ENCODE measurements at regions not wholly inside any gene's neighbourhood (a gene's known extent, or its start where the extent isn't known, plus 50 kb on each side); places are given as distances from the start of the nearest gene placed in this dataset.

- no peak for DNase-seq (ENCODE audit: low read depth)
- no peaks in the 10 kb centered on the region for H3K27me3 ChIP-seq (ENCODE audit: control insufficient read depth, insufficient read depth, low read length)
- TF ChIP-seq CTCF (IDR thresholded peaks at IDR 0.05; ENCODE audit: insufficient read depth, low read length, poor library complexity, severe bottlenecking) = no peak
- no peak overlapping the region for H3K4me3 ChIP-seq (ENCODE audit: low read depth, low read length)
- H3K36me3 ChIP-seq (ENCODE audit: control insufficient read depth, insufficient read depth, low read length) = no peaks in the 10 kb centered on the region
These were observed 134.3 kb downstream of the MATN1 start for GRCh38 chr1:30589083-30589482.

DNA sequence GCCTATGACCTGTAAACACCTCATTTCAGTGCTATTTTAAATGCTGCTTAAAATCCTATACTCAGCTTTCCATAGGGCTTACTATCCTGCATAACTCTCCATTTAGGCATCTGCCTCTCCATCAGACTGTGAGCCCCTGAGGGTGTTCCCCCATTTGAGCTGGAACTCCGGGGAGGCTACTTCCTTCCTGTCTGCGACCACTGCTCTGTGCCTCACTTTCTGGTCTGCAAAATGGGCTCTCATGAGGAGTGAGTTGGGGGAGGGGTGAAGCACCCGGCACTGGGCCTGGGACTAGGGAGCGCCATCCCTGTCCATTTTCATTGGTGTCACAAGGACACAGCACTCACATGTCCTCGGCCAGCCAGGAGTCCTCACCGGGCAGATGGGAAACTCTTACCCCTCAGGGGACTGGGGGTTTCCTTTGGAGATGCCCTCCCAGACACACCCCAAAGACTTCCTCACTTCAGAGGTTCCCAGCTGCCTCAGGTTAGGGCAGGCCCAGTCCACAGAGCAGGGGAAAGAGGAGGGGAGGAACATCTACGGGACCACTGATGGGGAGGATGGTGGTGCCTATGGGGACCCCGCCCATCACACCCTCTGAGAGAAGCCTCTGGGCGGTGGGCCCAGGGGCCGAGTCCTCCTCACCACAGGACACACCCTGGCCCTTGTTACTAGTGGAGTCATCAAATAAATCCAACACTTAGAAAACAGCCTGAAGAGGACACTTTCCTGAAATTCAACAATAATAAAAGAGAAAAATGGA is 134.9 kb downstream of the MATN1 start:
- DNase-seq (ENCODE audit: low read depth) = no peak
- no peak for TF ChIP-seq CTCF (IDR thresholded peaks at IDR 0.05; ENCODE audit: insufficient read depth, low read length, poor library complexity, severe bottlenecking)
- H3K36me3 ChIP-seq (ENCODE audit: control insufficient read depth, insufficient read depth, low read length) = no peaks in the 10 kb centered on the region
- H3K4me3 ChIP-seq (ENCODE audit: low read depth, low read length) = no peak overlapping the region
- no peaks in the 10 kb centered on the region for H3K27me3 ChIP-seq (ENCODE audit: control insufficient read depth, insufficient read depth, low read length)

GRCh38 chr1:30586671-30587070 is 136.7 kb downstream of the MATN1 start:
- no peak for DNase-seq (ENCODE audit: low read depth)
- no peak for TF ChIP-seq CTCF (IDR thresholded peaks at IDR 0.05; ENCODE audit: insufficient read depth, low read length, poor library complexity, severe bottlenecking)
- Histone ChIP-seq H3K4me3 (ENCODE audit: low read depth, low read length) (no peak overlapping the region), H3K27me3 (ENCODE audit: control insufficient read depth, insufficient read depth, low read length) (no peaks in the 10 kb centered on the region), H3K36me3 (ENCODE audit: control insufficient read depth, insufficient read depth, low read length) (no peaks in the 10 kb centered on the region)

DNA sequence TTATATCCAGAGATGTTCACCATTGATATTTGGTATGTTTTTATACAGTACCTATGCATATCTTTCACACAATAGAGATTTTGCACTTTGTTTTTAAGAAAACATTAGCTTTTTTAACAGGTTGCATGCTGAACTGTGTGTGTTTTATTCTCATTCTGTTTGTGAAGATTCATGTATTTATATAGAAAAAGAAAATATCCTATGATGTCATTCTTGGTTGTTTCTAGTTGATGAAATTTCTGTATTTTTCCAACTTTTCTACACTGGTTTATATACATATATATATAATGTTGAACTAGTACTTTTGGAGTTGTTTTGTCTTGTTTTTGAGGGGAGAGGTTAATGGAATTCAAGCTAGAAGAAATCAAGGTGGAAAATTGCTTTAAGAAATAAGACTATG is 143.8 kb downstream of the MATN1 start:
- DNase-seq (ENCODE audit: low read depth) = no peak
- Histone ChIP-seq H3K27me3 (ENCODE audit: control insufficient read depth, insufficient read depth, low read length) (peaks cover 2% of the 10 kb centered on the region), H3K36me3 (ENCODE audit: control insufficient read depth, insufficient read depth, low read length) (no peaks in the 10 kb centered on the region), H3K4me3 (ENCODE audit: low read depth, low read length) (no peak overlapping the region)
- TF ChIP-seq CTCF (IDR thresholded peaks at IDR 0.05; ENCODE audit: insufficient read depth, low read length, poor library complexity, severe bottlenecking) = no peak

DNA sequence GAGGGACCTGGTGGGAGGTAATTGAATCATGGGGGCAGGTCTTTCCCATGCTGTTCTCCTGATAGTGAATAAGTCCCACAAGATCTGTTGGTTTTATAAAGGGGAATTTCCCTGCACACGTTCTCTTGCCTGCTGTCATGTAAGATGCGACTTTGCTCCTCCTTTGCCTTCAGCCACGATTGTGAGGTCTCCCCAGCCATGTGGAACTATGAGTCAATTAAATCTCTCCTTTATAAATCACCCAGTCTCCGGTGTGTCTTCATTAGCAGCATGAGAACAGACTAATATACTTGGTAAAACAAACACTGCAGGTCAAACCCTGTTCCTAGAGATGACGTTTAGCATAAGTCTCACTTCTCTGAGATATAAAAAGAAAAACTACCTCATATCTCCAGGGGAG is 148.3 kb downstream of the MATN1 start:
- DNase-seq (ENCODE audit: low read depth) = peak; percentile 25
- no peak overlapping the region for H3K4me3 ChIP-seq (ENCODE audit: low read depth, low read length)
- no peak for TF ChIP-seq CTCF (IDR thresholded peaks at IDR 0.05; ENCODE audit: insufficient read depth, low read length, poor library complexity, severe bottlenecking)
- H3K36me3 ChIP-seq (ENCODE audit: control insufficient read depth, insufficient read depth, low read length) = no peaks in the 10 kb centered on the region
- H3K27me3 ChIP-seq (ENCODE audit: control insufficient read depth, insufficient read depth, low read length) = peaks cover 2% of the 10 kb centered on the region

DNA sequence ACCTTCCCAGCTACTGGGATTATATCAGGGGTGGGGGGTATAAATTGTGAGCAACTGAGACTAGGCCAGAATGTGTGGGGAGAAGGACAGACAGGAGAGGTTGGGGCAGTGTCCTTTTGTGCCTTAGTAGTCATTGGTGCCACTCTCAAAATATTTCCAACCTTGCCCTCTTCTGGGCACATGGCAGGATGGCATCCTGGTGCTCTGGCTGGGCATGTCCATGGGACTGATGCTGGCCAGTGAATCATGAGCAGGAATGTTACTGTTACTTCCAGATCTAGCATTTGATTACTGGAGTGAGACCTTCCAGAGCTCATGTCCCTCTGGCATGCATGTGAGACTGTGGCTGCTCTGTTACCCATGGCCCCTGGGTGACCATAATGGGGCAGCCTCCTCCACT is 151.2 kb downstream of the MATN1 start:
- peak; percentile 16 for DNase-seq (ENCODE audit: low read depth)
- H3K36me3 ChIP-seq (ENCODE audit: control insufficient read depth, insufficient read depth, low read length) = no peaks in the 10 kb centered on the region
- TF ChIP-seq CTCF (IDR thresholded peaks at IDR 0.05; ENCODE audit: insufficient read depth, low read length, poor library complexity, severe bottlenecking) = no peak
- peaks cover 2% of the 10 kb centered on the region for H3K27me3 ChIP-seq (ENCODE audit: control insufficient read depth, insufficient read depth, low read length)
- H3K4me3 ChIP-seq (ENCODE audit: low read depth, low read length) = no peak overlapping the region

All from kidney epithelial cell (primary cell).